Thyroid gland (tissue), 4 donors: ENCODE measurements at regions not wholly inside any gene's neighbourhood (a gene's known extent, or its start where the extent isn't known, plus 50 kb on each side); places are given as distances from the start of the nearest gene placed in this dataset.
A peak's percentile ranks its signal among the peaks of the same experiment; 100 is the strongest.

Experiments
- DNase-seq, 2 donors: peaks; one replicate each; pipeline ENCODE4 v3.0.0-alpha.2; 2019
- H3K27ac ChIP-seq, 3 donors: fragments of 200-600 bp; sonication (generic); 1 replicate in 2 of 3; 2 replicates in 1 of 3; pipeline ENCODE4 v1.5.1; 2016 to 2019; ENCODE audit warnings: mild to moderate bottlenecking in 1 of 3, moderate library complexity in 1 of 3
- H3K27me3 ChIP-seq: fragments of 200-600 bp; sonication (generic); one replicate; pipeline ENCODE4 v1.5.1; 2019
- H3K36me3 ChIP-seq, 2 donors: fragments of 200-600 bp; sonication (generic); one replicate each; pipeline ENCODE4 v1.5.1; 2016 to 2019
- H3K4me1 ChIP-seq, 2 donors: fragments of 200-600 bp; sonication (generic); one replicate each; pipeline ENCODE4 v1.5.1; 2017 to 2019
- H3K4me3 ChIP-seq, 3 donors: fragments of 200-600 bp; sonication (generic); replicated peaks in 1 of 3; 1 replicate in 2 of 3; 2 replicates in 1 of 3; pipeline ENCODE4 v1.5.1; 2016; ENCODE audit warnings: mild to moderate bottlenecking in 1 of 3
- H3K9me3 ChIP-seq: fragments of 200-600 bp; sonication (generic); one replicate; pipeline ENCODE4 v1.5.1; 2017
- CTCF ChIP-seq, 6 experiments: fragments of 200-600 bp in 3 of 6; fragments of 450-650 bp in 3 of 6; sonication (generic) in 3 of 6; IDR thresholded peaks; one replicate each; pipeline ENCODE4 v1.5.1; 2016 to 2019; ENCODE audit warnings: antibody characterized with exemption in 6 of 6, mild to moderate bottlenecking in 2 of 6, inconsistent platforms in 1 of 6, moderate library complexity in 1 of 6
- POLR2A ChIP-seq, 2 donors: fragments of 450-650 bp; IDR thresholded peaks; one replicate each; pipeline ENCODE4 v1.6.1; 2017; ENCODE audit warnings: antibody characterized with exemption in 2 of 2, mild to moderate bottlenecking in 2 of 2, moderate library complexity in 1 of 2
- WGBS, 2 donors: methylation state at CpG; one replicate each; pipeline ENCODE4 v1.1.5; 2017; 5-methylcytosine and 5-hydroxymethylcytosine counted together
- intact Hi-C: fragments of 100-400 bp; cut with DNase I; formaldehyde crosslinking; loops from one replicate; pipeline ENCODE4 v1.15.1; 2023

GRCh38 chr10:36670621-36671402, 454.6 kb upstream of the ANKRD30A start:
- Histone ChIP-seq H3K9me3 (no peaks in the 10 kb centered on the region), H3K4me1 (peaks cover 19 to 20% of the 10 kb centered on the region in 2 donors), H3K27me3 (no peaks in the 10 kb centered on the region), H3K27ac (peak overlapping the region; percentile 61 to 78 (median 62)), H3K4me3 (no peak overlapping the region), H3K36me3 (no peaks in the 10 kb centered on the region)
- 34 to 53% methylated on average over 4 of the region's 4 CpGs for whole genome bisulfite sequencing, 2 donors
- DNase-seq, result peak; percentile 45 to 47
- intact Hi-C loops, result no loop called here
- TF ChIP-seq CTCF (IDR thresholded peaks at IDR 0.05), result no peak
- no peak for TF ChIP-seq POLR2A (IDR thresholded peaks at IDR 0.05)

- H3K9me3 ChIP-seq, result no peaks in the 10 kb centered on the region
- no peak overlapping the region for H3K4me3 ChIP-seq
- H3K36me3 ChIP-seq, result no peaks in the 10 kb centered on the region
- peak overlapping the region; percentile 61 to 78 (median 62) for H3K27ac ChIP-seq
- 11 to 27% methylated on average over 2 of the region's 2 CpGs for WGBS, 2 donors
- intact Hi-C loops, result no loop called here
- H3K27me3 ChIP-seq, result no peaks in the 10 kb centered on the region
- peaks cover 19 to 20% of the 10 kb centered on the region in 2 donors for H3K4me1 ChIP-seq
- no peak for TF ChIP-seq CTCF (IDR thresholded peaks at IDR 0.05)
- TF ChIP-seq POLR2A (IDR thresholded peaks at IDR 0.05), result no peak
- peak; percentile 69 to 77 for DNase-seq
These were observed 455.6 kb upstream of the ANKRD30A start for GRCh38 chr10:36669615-36670352.

GRCh38 chr10:36666451-36666850, 458.9 kb upstream of the ANKRD30A start:
- Histone ChIP-seq H3K27me3 (no peaks in the 10 kb centered on the region), H3K4me1 (peaks cover 14 to 19% of the 10 kb centered on the region in 2 donors), H3K27ac (no peak overlapping the region), H3K4me3 (no peak overlapping the region), H3K36me3 (no peaks in the 10 kb centered on the region), H3K9me3 (no peaks in the 10 kb centered on the region)
- intact Hi-C loops, result no loop called here
- DNase-seq, result no peak
- TF ChIP-seq CTCF (IDR thresholded peaks at IDR 0.05), result no peak
- TF ChIP-seq POLR2A (IDR thresholded peaks at IDR 0.05), result no peak

- intact Hi-C loops, result no loop called here
- H3K36me3 ChIP-seq, result no peaks in the 10 kb centered on the region
- no peak for DNase-seq
- 90% methylated on average over 4 of the region's 4 CpGs for WGBS, 2 donors
- H3K4me3 ChIP-seq, result no peak overlapping the region
- no peaks in the 10 kb centered on the region for H3K9me3 ChIP-seq
- TF ChIP-seq POLR2A (IDR thresholded peaks at IDR 0.05) (no peak), CTCF (IDR thresholded peaks at IDR 0.05) (no peak)
- H3K27me3 ChIP-seq, result no peaks in the 10 kb centered on the region
- no peak overlapping the region for H3K27ac ChIP-seq
- H3K4me1 ChIP-seq, result no peaks in the 10 kb centered on the region
These were observed 462.8 kb upstream of the ANKRD30A start for GRCh38 chr10:36662571-36662970.

- H3K36me3 ChIP-seq, result no peaks in the 10 kb centered on the region
- no peaks in the 10 kb centered on the region for H3K9me3 ChIP-seq
- DNase-seq, result no peak
- intact Hi-C loops, result no loop called here
- WGBS, 2 donors, result 94 to 95% methylated on average over 6 of the region's 6 CpGs
- TF ChIP-seq CTCF (IDR thresholded peaks at IDR 0.05) (no peak), POLR2A (IDR thresholded peaks at IDR 0.05) (no peak)
- no peak overlapping the region for H3K4me3 ChIP-seq
- H3K4me1 ChIP-seq, result no peaks in the 10 kb centered on the region
- H3K27me3 ChIP-seq, result no peaks in the 10 kb centered on the region
- no peak overlapping the region for H3K27ac ChIP-seq
These were observed 475.1 kb upstream of the ANKRD30A start for GRCh38 chr10:36650274-36650673.
